ENCODE measurements at regions not wholly inside any gene's neighbourhood (a gene's known extent, or its start where the extent isn't known, plus 50 kb on each side); places are given as distances from the start of the nearest gene placed in this dataset.

GRCh38 chr5:8333485-8333884, 464.5 kb downstream of the MTRR start:
- TF ChIP-seq, protein P1, sequence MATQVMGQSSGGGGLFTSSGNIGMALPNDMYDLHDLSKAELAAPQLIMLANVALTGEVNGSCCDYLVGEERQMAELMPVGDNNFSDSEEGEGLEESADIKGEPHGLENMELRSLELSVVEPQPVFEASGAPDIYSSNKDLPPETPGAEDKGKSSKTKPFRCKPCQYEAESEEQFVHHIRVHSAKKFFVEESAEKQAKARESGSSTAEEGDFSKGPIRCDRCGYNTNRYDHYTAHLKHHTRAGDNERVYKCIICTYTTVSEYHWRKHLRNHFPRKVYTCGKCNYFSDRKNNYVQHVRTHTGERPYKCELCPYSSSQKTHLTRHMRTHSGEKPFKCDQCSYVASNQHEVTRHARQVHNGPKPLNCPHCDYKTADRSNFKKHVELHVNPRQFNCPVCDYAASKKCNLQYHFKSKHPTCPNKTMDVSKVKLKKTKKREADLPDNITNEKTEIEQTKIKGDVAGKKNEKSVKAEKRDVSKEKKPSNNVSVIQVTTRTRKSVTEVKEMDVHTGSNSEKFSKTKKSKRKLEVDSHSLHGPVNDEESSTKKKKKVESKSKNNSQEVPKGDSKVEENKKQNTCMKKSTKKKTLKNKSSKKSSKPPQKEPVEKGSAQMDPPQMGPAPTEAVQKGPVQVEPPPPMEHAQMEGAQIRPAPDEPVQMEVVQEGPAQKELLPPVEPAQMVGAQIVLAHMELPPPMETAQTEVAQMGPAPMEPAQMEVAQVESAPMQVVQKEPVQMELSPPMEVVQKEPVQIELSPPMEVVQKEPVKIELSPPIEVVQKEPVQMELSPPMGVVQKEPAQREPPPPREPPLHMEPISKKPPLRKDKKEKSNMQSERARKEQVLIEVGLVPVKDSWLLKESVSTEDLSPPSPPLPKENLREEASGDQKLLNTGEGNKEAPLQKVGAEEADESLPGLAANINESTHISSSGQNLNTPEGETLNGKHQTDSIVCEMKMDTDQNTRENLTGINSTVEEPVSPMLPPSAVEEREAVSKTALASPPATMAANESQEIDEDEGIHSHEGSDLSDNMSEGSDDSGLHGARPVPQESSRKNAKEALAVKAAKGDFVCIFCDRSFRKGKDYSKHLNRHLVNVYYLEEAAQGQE (IDR thresholded peaks at IDR 0.05; ENCODE audit: insufficient read depth in 1 of 2, low read depth in 2 of 2, low read length in 2 of 2), result no peak
- TF ChIP-seq SIN3A (IDR thresholded peaks at IDR 0.05; ENCODE audit: borderline replicate concordance, insufficient read depth, low read length), result no peak
- no peak for TF ChIP-seq TAF1 (IDR thresholded peaks at IDR 0.05; ENCODE audit: borderline replicate concordance, insufficient read depth, low read length)

Measured in PFSK-1 (cell line).